ENCODE measurements at regions not wholly inside any gene's neighbourhood (a gene's known extent, or its start where the extent isn't known, plus 50 kb on each side); places are given as distances from the start of the nearest gene placed in this dataset.

DNA sequence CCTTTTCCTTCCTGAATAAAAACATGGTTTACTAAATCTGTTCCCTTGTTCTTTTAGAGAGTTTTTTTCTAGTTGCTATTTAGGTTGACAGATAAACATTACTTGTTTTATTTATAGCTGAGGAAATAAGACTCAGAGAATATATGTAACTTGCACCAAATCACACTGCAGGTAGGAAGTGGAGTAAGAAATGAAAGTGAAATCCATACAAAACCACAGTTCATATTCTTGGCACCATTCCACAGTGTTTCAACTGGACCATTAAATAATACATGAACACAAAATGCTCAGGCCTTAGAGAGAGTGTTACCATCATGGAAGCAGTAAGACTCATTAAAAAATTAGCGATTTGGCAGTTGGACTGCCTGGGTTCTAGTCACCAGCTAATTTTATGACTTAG is 326.9 kb upstream of the SLIT2 start:
- Histone ChIP-seq H3K27me3 (no peaks in the 10 kb centered on the region), H3K36me3 (no peaks in the 10 kb centered on the region), H3K9me3 (peaks cover 0 to 9% (median 6%) of the 10 kb centered on the region in 4 donors), H3K4me1 (no peaks in the 10 kb centered on the region), H3K4me3 (no peak overlapping the region), H3K27ac (no peak overlapping the region)
- DNase-seq, result peak in 1 of 2 donors; percentile 11
- 80 to 91% (median 87%) methylated on average over 1 of the region's 1 CpG for WGBS, 5 donors
- no peak for TF ChIP-seq EP300 (IDR thresholded peaks at IDR 0.05)
- TF ChIP-seq, protein P1, sequence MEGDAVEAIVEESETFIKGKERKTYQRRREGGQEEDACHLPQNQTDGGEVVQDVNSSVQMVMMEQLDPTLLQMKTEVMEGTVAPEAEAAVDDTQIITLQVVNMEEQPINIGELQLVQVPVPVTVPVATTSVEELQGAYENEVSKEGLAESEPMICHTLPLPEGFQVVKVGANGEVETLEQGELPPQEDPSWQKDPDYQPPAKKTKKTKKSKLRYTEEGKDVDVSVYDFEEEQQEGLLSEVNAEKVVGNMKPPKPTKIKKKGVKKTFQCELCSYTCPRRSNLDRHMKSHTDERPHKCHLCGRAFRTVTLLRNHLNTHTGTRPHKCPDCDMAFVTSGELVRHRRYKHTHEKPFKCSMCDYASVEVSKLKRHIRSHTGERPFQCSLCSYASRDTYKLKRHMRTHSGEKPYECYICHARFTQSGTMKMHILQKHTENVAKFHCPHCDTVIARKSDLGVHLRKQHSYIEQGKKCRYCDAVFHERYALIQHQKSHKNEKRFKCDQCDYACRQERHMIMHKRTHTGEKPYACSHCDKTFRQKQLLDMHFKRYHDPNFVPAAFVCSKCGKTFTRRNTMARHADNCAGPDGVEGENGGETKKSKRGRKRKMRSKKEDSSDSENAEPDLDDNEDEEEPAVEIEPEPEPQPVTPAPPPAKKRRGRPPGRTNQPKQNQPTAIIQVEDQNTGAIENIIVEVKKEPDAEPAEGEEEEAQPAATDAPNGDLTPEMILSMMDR (IDR thresholded peaks at IDR 0.05), result no peak
- TF ChIP-seq POLR2AphosphoS5 (IDR thresholded peaks at IDR 0.05), result no peak
- TF ChIP-seq POLR2A (IDR thresholded peaks at IDR 0.05), result no peak
- intact Hi-C loops (cut with DNase I; ENCODE audit: low total_unique reads), result no loop called here

DNA sequence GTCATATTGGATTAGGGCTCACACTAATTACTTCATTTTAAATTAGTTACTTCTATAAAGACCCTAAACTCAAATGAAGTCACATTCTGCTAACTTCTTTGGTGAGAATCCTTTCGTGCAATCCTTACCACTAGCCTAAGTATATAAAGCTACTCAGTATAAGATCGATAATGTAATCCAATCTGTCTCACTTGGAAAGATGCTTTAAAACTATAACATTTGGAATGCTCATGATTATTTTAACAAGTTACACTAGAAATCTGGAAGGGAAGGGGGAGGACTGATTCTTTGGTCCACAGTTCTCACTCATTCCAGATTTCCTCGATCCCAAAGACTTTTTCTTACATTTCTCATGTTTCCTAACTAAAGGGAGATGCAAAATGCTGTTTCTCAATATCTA is 336.4 kb upstream of the SLIT2 start:
- no peak for DNase-seq
- 85 to 91% (median 87%) methylated on average over 3 of the region's 3 CpGs for WGBS, 5 donors
- Histone ChIP-seq H3K27ac (no peak overlapping the region), H3K4me3 (no peak overlapping the region), H3K27me3 (no peaks in the 10 kb centered on the region), H3K4me1 (no peaks in the 10 kb centered on the region), H3K9me3 (peaks cover 0 to 7% (median 3%) of the 10 kb centered on the region in 4 donors), H3K36me3 (no peaks in the 10 kb centered on the region)
- intact Hi-C loops (cut with DNase I; ENCODE audit: low total_unique reads), result no loop called here
- TF ChIP-seq, protein P1 (IDR thresholded peaks at IDR 0.05), result no peak
- TF ChIP-seq POLR2A (IDR thresholded peaks at IDR 0.05) (no peak), EP300 (IDR thresholded peaks at IDR 0.05) (no peak), POLR2AphosphoS5 (IDR thresholded peaks at IDR 0.05) (no peak)

DNA sequence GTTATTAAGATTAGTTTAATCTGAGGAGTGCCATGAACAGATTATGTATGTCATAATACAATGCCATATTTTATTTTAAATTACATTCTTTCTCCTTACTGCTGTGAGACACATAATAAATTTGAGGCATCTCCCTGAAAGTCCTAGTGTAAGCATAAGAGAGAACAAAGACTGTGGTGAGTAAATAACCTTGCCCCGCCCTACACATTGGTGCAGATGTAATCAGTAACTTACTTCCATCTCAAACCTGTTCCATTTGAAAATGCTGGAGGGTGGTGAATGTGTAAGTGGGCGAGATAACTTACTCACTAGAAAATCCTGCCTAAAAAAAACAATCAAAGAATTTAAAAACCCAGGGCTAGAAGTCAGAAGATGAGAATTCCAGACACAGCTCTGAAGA is 338.1 kb upstream of the SLIT2 start:
- H3K4me1 ChIP-seq, result no peaks in the 10 kb centered on the region
- intact Hi-C loops (cut with DNase I; ENCODE audit: low total_unique reads), result no loop called here
- 28 to 54% (median 47%) methylated on average over 2 of the region's 2 CpGs for WGBS, 5 donors

DNA sequence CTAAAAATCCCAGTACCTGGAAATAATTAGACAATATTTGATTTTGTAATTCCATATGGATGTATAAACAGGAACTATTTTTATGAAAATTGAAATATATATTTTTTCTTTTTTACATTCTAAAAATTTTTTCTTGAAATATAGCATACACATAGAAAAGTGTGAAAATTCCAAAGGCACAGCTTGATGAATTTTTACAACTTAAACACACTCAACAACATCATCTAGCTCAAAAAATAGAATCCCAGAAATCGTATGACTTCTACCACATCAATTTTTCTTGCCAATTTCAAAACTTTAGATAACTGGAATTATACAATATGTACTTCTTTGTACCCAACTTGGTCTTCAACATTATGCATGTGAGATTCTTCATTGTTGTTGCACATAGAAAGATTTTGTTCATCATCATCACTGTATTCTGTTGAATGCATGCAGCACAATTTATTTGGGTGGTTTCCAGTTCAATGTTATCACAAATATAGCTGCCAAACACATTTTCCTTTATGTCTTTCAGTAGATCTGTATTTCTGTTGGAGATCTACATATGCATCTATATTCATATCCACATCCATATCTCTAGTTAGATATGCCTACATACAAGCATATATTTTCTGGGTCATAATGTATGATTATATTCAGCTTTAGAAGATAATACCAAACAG is 340.7 kb upstream of the SLIT2 start:
- no peak for TF ChIP-seq POLR2AphosphoS5 (IDR thresholded peaks at IDR 0.05)
- no peak for TF ChIP-seq POLR2A (IDR thresholded peaks at IDR 0.05)
- TF ChIP-seq, protein P1 (IDR thresholded peaks at IDR 0.05), result no peak
- TF ChIP-seq EP300 (IDR thresholded peaks at IDR 0.05), result no peak
- H3K9me3 ChIP-seq, result no peaks in the 10 kb centered on the region
- H3K4me1 ChIP-seq, result no peaks in the 10 kb centered on the region
- H3K36me3 ChIP-seq, result no peaks in the 10 kb centered on the region
- H3K27me3 ChIP-seq, result no peaks in the 10 kb centered on the region
- no peak overlapping the region for H3K27ac ChIP-seq
- WGBS, 5 donors, result 70 to 77% (median 73%) methylated on average over 1 of the region's 1 CpG
- no peak for DNase-seq
- intact Hi-C loops (cut with DNase I; ENCODE audit: low total_unique reads), result no loop called here
- H3K4me3 ChIP-seq, result no peak overlapping the region

More for the DNA sequence above, 338.1 kb upstream of the SLIT2 start:
- no peak for DNase-seq
- no peaks in the 10 kb centered on the region for H3K36me3 ChIP-seq
- H3K27me3 ChIP-seq, result no peaks in the 10 kb centered on the region
- no peak overlapping the region for H3K4me3 ChIP-seq
- peaks cover 0 to 4% (median 0%) of the 10 kb centered on the region in 4 donors for H3K9me3 ChIP-seq
- no peak overlapping the region for H3K27ac ChIP-seq
- no peak for TF ChIP-seq POLR2AphosphoS5 (IDR thresholded peaks at IDR 0.05)
- no peak for TF ChIP-seq POLR2A (IDR thresholded peaks at IDR 0.05)
- TF ChIP-seq EP300 (IDR thresholded peaks at IDR 0.05), result no peak
- TF ChIP-seq, protein P1 (IDR thresholded peaks at IDR 0.05), result no peak
